Coronary artery (tissue), 2 donors: ENCODE measurements at regions not wholly inside any gene's neighbourhood (a gene's known extent, or its start where the extent isn't known, plus 50 kb on each side); places are given as distances from the start of the nearest gene placed in this dataset.
"Not testable (repeated sequence)": the region's sequence is repeated elsewhere in the genome, so short reads cannot be mapped to it uniquely, and the experiment has no call there.

Experiments used
- DNase-seq: peaks from one replicate; pipeline ENCODE4 v3.0.0-alpha.2; 2017; ENCODE audit warnings: low spot score
- H3K27ac ChIP-seq, 2 donors: fragments of 200-600 bp; sonication (generic); one replicate each; pipeline ENCODE4 v1.5.1; 2016 to 2019
- H3K4me3 ChIP-seq: fragments of 200-600 bp; sonication (generic); 2 replicates; pipeline ENCODE4 v1.5.1; 2016; ENCODE audit warnings: mild to moderate bottlenecking, moderate library complexity
- TF ChIP-seq, protein P1 (sequence below): fragments of 200-600 bp; sonication (generic); IDR thresholded peaks from one replicate; pipeline ENCODE4 v1.5.1; 2019; ENCODE audit warnings: antibody characterized with exemption

DNA sequence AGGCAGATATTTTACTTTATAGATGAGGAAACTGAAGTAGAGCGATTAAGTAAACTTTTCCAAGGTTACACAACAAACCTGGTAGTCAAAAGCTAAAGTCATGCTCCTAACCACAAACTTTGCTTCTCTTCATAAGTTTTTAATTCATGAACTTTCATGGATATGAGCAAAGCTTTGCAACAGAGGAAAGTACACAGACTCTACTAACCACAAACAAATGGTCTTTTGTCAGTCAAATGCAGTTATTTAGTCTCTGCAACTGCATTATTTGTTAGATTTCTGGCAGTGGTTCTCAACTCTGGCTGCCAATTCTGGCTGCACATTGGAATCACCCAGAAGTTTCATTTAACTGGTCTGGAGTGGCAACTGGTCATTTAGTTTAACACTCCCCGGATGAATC, 140.6 kb upstream of the TMEM168 start:
- H3K27ac ChIP-seq = no peak overlapping the region
- TF ChIP-seq, protein P1, sequence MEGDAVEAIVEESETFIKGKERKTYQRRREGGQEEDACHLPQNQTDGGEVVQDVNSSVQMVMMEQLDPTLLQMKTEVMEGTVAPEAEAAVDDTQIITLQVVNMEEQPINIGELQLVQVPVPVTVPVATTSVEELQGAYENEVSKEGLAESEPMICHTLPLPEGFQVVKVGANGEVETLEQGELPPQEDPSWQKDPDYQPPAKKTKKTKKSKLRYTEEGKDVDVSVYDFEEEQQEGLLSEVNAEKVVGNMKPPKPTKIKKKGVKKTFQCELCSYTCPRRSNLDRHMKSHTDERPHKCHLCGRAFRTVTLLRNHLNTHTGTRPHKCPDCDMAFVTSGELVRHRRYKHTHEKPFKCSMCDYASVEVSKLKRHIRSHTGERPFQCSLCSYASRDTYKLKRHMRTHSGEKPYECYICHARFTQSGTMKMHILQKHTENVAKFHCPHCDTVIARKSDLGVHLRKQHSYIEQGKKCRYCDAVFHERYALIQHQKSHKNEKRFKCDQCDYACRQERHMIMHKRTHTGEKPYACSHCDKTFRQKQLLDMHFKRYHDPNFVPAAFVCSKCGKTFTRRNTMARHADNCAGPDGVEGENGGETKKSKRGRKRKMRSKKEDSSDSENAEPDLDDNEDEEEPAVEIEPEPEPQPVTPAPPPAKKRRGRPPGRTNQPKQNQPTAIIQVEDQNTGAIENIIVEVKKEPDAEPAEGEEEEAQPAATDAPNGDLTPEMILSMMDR = no peak
- DNase-seq = no peak

DNA sequence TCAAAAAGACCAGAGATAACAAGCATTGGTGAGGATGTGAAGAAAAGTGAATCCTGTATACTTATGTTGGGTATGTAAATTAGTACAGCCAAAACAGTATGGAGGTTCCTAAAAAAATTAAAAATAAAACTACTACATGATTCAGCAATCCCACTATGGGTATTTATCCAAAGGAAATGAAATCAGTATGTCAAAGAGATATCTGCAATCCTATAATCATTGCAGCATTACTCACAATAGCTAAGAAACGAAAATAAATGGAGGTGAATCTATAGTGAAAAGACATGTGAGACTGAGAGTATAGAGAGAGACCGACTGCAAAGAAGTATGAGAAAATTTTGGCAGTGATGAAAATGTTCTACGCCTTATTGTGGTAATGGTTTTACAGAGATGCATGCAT, 139.2 kb upstream of the TMEM168 start:
- DNase-seq = no peak
- no peak overlapping the region for H3K27ac ChIP-seq

More for the DNA sequence above, 140.6 kb upstream of the TMEM168 start:
- no peak overlapping the region for H3K4me3 ChIP-seq

GRCh38 chr7:112926018-112926417, 135.8 kb upstream of the TMEM168 start:
- Histone ChIP-seq H3K4me3 (no peak overlapping the region), H3K27ac (no peak overlapping the region)
- TF ChIP-seq, protein P1 = no peak
- DNase-seq = no peak

More for the DNA sequence above, 139.2 kb upstream of the TMEM168 start:
- TF ChIP-seq, protein P1 = no peak
- H3K4me3 ChIP-seq = no peak overlapping the region

DNA sequence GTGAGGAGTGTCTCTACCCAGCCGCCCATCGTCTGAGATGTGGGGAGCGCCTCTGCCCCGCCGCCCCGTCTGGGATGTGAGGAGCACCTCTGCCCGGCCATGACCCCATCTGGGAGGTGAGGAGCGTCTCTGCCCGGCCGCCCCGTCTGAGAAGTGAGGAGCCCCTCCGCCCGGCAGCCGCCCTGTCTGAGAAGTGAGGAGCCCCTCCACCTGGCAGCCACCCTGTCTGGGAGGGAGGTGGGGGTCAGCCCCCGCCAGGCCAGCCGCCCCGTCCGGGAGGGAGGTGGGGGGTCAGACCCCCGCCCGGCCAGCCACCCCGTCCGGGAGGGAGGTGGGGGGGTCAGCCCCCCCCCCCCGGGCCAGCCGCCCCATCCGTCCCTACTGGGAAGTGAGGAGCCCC, 132.4 kb upstream of the TMEM168 start:
- H3K27ac ChIP-seq, DNase-seq, H3K4me3 ChIP-seq: not testable (repeated sequence)

- DNase-seq, H3K27ac ChIP-seq, H3K4me3 ChIP-seq: not testable (repeated sequence)
Measured at GRCh38 chr7:112916431-112916830, 126.2 kb upstream of the TMEM168 start.

GRCh38 chr7:112908086-112908485, 117.9 kb upstream of the TMEM168 start:
- Histone ChIP-seq H3K4me3 (no peak overlapping the region), H3K27ac (no peak overlapping the region)
- TF ChIP-seq, protein P1 = no peak
- no peak for DNase-seq

DNA sequence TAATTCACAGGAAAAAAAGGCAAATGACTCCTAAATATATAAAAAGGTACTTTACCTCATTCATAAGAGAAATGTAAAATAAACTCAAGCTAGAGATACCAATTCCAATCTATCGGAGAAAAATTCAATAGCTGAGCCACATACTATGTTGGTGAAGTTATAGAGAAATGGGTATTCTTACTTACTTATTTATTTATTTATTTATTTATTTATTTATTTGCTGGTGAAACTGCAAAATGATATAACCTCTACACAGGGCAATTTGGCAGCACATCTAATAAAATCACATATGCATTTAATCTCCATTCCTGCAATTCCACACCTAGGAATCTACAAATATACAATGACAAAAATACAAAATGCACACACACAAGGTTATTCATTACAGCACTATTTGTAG, 117.5 kb upstream of the TMEM168 start:
- TF ChIP-seq, protein P1 = no peak
- no peak overlapping the region for H3K4me3 ChIP-seq
- no peak for DNase-seq
- H3K27ac ChIP-seq = no peak overlapping the region

- TF ChIP-seq, protein P1 = no peak
- Histone ChIP-seq H3K27ac (no peak overlapping the region), H3K4me3 (no peak overlapping the region)
- no peak for DNase-seq
Measured at GRCh38 chr7:112905950-112906349, 115.8 kb upstream of the TMEM168 start.
